Endothelial cell of umbilical vein (primary cell): ENCODE measurements at regions not wholly inside any gene's neighbourhood (a gene's known extent, or its start where the extent isn't known, plus 50 kb on each side); places are given as distances from the start of the nearest gene placed in this dataset.

Experiments
- BruUV-seq: library from RNA; stranded (reverse); fragments of 400-500 nt; replicated peaks from 2 replicates; lab custom pipeline; 2021; lab: Mats Ljungman, UMichigan
- CTCF ChIA-PET: fragments of 300-600, 350-600 bp; sonication (Branson Sonifier 250); formaldehyde crosslinking; loops from one replicate; lab custom pipeline; 2021; ENCODE audit warnings: antibody characterized with exemption, inconsistent platforms; lab: Charles Lee
- POLR2A ChIA-PET: fragments of 300-600, 350-600 bp; sonication (Branson Sonifier 250); formaldehyde crosslinking; loops from one replicate; lab custom pipeline; 2021; ENCODE audit warnings: antibody characterized with exemption, inconsistent platforms; lab: Charles Lee
- DNase-seq: peaks from one replicate; pipeline ENCODE4 v3.0.0-alpha.2; 2011; ENCODE audit warnings: low read depth, low spot score
- FAIRE-seq: peaks from 2 replicates; lab custom pipeline; 2011; peaks lifted over from hg19 to GRCh38; lab: Jason Lieb, UNC
- H2AFZ ChIP-seq: 2 replicates; pipeline ENCODE4 v1.6.0; 2012; ENCODE audit warnings: low read depth, low read length, control low read depth, inconsistent platforms
- H3K27ac ChIP-seq: 2 replicates; pipeline ENCODE4 v1.5.1; 2011; ENCODE audit warnings: low read depth, mild to moderate bottlenecking, control low read depth, low read length, moderate library complexity; ENCODE audit not compliant: insufficient read depth
- H3K27me3 ChIP-seq, 2 experiments: 2 replicates each; pipeline versions ENCODE4 v1.6.0 to v1.6.1; 2011; ENCODE audit warnings: low read length in 2 of 2, mixed read lengths in 1 of 2; ENCODE audit not compliant: control insufficient read depth in 2 of 2, insufficient read depth in 2 of 2
- H3K36me3 ChIP-seq, 2 experiments: 2 replicates in 1 of 2; 3 replicates in 1 of 2; pipeline ENCODE4 v1.5.1; 2011; ENCODE audit warnings: low read length in 2 of 2, mild to moderate bottlenecking in 1 of 2, moderate library complexity in 1 of 2; ENCODE audit not compliant: control insufficient read depth in 2 of 2, insufficient read depth in 2 of 2; ENCODE audit errors: extremely low read depth in 1 of 2
- H3K4me1 ChIP-seq: 3 replicates; pipeline ENCODE4 v1.5.1; 2011; ENCODE audit warnings: mild to moderate bottlenecking, low read length; ENCODE audit not compliant: control insufficient read depth, insufficient read depth; ENCODE audit errors: extremely low read depth
- H3K4me2 ChIP-seq: 2 replicates; pipeline ENCODE4 v1.6.1; 2011; ENCODE audit warnings: low read length, control low read depth, mixed read lengths; ENCODE audit not compliant: insufficient read depth
- H3K4me3 ChIP-seq, 3 experiments: fragments of 200-600 bp in 1 of 3; sonication (generic), shearing (Covaris generic) in 1 of 3; replicated peaks in 1 of 3; 2 replicates each; pipeline ENCODE4 v1.5.1; 2011 to 2016; ENCODE audit warnings: control low read depth in 3 of 3, low read length in 3 of 3, mild to moderate bottlenecking in 2 of 3, inconsistent platforms in 1 of 3, low read depth in 1 of 3, moderate library complexity in 1 of 3; ENCODE audit not compliant: insufficient read depth in 1 of 3
- H3K79me2 ChIP-seq: 2 replicates; pipeline ENCODE4 v1.6.0; 2012; ENCODE audit warnings: low read length, inconsistent platforms; ENCODE audit not compliant: control insufficient read depth, insufficient read depth
- H3K9ac ChIP-seq: replicated peaks from 2 replicates; pipeline ENCODE3; 2011; ENCODE audit warnings: low read length, control low read depth; ENCODE audit not compliant: insufficient read depth; ENCODE audit errors: extremely low read depth
- H3K9me1 ChIP-seq: replicated peaks from 3 replicates; pipeline ENCODE4 v1.6.0; 2011; ENCODE audit warnings: mild to moderate bottlenecking, low read length; ENCODE audit not compliant: control insufficient read depth, insufficient read depth; ENCODE audit errors: extremely low read depth
- H3K9me3 ChIP-seq: replicated peaks from 2 replicates; pipeline ENCODE4 v1.5.1; 2012; ENCODE audit warnings: low read length, inconsistent platforms; ENCODE audit not compliant: control insufficient read depth, insufficient read depth
- H4K20me1 ChIP-seq: replicated peaks from 2 replicates; pipeline ENCODE3; 2011; ENCODE audit warnings: mild to moderate bottlenecking, low read length; ENCODE audit not compliant: control insufficient read depth, insufficient read depth; ENCODE audit errors: extremely low read depth
- GATA2 ChIP-seq: IDR thresholded peaks from 2 replicates; pipeline ENCODE4 v1.7.0; 2011; ENCODE audit warnings: low read depth, mild to moderate bottlenecking, moderate library complexity, mixed read lengths, low read length; ENCODE audit not compliant: insufficient read length, insufficient read depth
- JUN ChIP-seq: IDR thresholded peaks from 2 replicates; pipeline ENCODE4 v1.6.1; 2011; ENCODE audit warnings: borderline replicate concordance, low read depth; ENCODE audit not compliant: insufficient read length, insufficient read depth
- MYC ChIP-seq: IDR thresholded peaks from one replicate; pipeline ENCODE4 v1.6.1; 2011; ENCODE audit warnings: mild to moderate bottlenecking, low read depth, low read length
- POLR2AphosphoS5 ChIP-seq: IDR thresholded peaks from 2 replicates; pipeline ENCODE4 v1.6.1; 2012; ENCODE audit warnings: low read depth, mild to moderate bottlenecking, control low read depth, low read length, moderate library complexity; ENCODE audit not compliant: insufficient read depth
- dilution Hi-C: fragments of 300-500 bp; cut with MboI; formaldehyde crosslinking; loops from one replicate; pipeline ENCODE4 v1.15.0; 2019; ENCODE audit warnings: low sequenced_read_pairs; ENCODE audit not compliant: extremely low pct_ligation_motif_present
- intact Hi-C: fragments of 100-400 bp; cut with micrococcal nuclease; formaldehyde crosslinking; loops from one replicate; pipeline ENCODE4 v1.10.0; 2022
- TF ChIP-seq, protein P1 (sequence below): IDR thresholded peaks from 2 replicates; pipeline ENCODE4 v1.6.1; 2011; ENCODE audit not compliant: insufficient read depth, insufficient read length
- TF ChIP-seq, protein P2 (sequence below), 2 donors: IDR thresholded peaks; 1 replicate in 1 of 2; 2 replicates in 1 of 2; pipeline ENCODE4 v1.5.1; 2011; ENCODE audit warnings: low read length in 2 of 2, mild to moderate bottlenecking in 2 of 2, moderate library complexity in 2 of 2, control low read depth in 1 of 2, inconsistent platforms in 1 of 2, low read depth in 1 of 2; ENCODE audit not compliant: insufficient read depth in 1 of 2; ENCODE audit errors: extremely low read depth in 1 of 2

DNA sequence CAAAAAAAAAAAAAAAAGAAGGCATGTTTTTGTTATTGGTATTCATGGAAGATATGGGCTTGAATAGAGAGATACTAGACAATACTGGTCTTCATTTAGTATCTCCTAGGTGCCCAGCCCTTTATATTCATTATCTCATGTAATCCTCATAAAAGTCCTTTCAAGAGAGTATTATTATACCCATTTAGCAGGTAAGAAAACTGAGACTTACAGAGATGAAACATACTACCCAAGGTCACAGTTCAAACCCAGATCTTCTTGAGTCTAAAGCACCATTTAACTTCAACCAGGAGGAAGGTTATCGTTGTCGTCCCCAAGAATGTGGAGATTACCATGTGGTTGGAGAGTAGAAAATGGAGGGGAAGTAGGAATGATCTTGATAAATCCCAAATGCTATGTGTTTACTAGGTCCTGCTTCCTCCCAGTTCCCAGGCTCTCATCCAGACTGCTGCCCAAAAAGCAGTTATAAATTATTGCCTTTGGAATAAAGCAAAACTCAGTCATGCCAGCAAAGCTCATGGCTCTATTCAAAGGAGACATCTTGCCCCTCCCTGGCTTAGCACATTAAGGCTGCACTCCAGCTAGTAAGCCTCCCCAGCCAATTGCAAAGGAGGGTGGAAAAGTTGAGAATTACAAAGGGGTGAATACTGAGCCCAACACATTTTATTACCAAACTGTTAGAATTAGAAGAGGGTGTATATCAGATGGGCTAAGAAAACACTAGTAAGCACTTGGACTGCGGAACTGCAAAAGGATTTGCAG is 163.9 kb downstream of the PIK3R1 start:
- Histone ChIP-seq H3K27ac (no peak overlapping the region), H3K4me2 (no peak overlapping the region), H4K20me1 (no peaks in the 10 kb centered on the region), H2AFZ (no peak overlapping the region), H3K4me3 (no peak overlapping the region), H3K27me3 (peaks cover 7 to 10% of the 10 kb centered on the region in 2 experiments), H3K9me1 (no peaks in the 10 kb centered on the region), H3K9me3 (no peaks in the 10 kb centered on the region), H3K9ac (no peak overlapping the region), H3K4me1 (no peaks in the 10 kb centered on the region), H3K79me2 (no peaks in the 10 kb centered on the region), H3K36me3 (no peaks in the 10 kb centered on the region)
- ChIA-PET CTCF (interaction anchor here (1.2 kb wide), 1 partner anchor 82 kb away, joined by 3 read pairs; no protein-coding TSS in a partner anchor), POLR2A (interaction anchor here (0.6 kb wide), 1 partner anchor 846 kb away, joined by 3 read pairs; no protein-coding TSS in a partner anchor)
- no peak for FAIRE-seq
- dilution Hi-C loops, result no loop called here
- TF ChIP-seq, protein P1, sequence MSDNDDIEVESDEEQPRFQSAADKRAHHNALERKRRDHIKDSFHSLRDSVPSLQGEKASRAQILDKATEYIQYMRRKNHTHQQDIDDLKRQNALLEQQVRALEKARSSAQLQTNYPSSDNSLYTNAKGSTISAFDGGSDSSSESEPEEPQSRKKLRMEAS, result no peak
- no peak for TF ChIP-seq MYC
- intact Hi-C loops, result no loop called here
- no TSS peak for BruUV-seq
- no peak for DNase-seq

DNA sequence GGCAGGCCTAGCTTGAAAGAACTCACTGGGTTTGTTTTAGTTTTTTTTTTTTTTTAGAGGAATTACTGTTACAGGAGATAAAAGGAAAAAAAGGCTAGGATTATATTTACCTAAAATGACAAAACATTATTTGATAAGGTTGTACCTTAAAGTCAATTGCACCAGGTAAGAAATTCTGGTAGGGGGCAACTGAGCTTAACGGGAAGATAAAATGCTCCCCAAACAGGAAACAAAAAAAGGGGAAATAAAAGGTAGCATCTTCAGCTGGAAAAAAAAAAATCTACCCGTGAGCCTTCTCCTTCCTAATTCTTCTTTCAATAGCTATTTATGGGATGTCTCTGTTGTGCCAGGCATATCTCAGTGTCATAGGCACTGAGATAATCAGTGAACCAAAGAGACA is 164.5 kb downstream of the PIK3R1 start:
- no peaks in the 10 kb centered on the region for H3K36me3 ChIP-seq
- H3K9ac ChIP-seq, result no peak overlapping the region
- H3K27ac ChIP-seq, result no peak overlapping the region
- no peaks in the 10 kb centered on the region for H3K79me2 ChIP-seq
- H3K4me2 ChIP-seq, result no peak overlapping the region
- dilution Hi-C loops, result no loop called here
- no peak overlapping the region for H2AFZ ChIP-seq
- POLR2A ChIA-PET, result interaction anchor here (0.6 kb wide), 1 partner anchor 847 kb away, joined by 3 read pairs; no protein-coding TSS in a partner anchor
- intact Hi-C loops, result no loop called here
- no peak overlapping the region for H3K4me3 ChIP-seq
- H3K4me1 ChIP-seq, result no peaks in the 10 kb centered on the region
- H4K20me1 ChIP-seq, result no peaks in the 10 kb centered on the region
- DNase-seq (no peak), FAIRE-seq (no peak)
- peaks cover 3 to 10% of the 10 kb centered on the region in 2 experiments for H3K27me3 ChIP-seq
- no peaks in the 10 kb centered on the region for H3K9me3 ChIP-seq
- CTCF ChIA-PET, result interaction anchor here (0.7 to 1.2 kb wide), 2 partner anchors 81 to 82 kb away, joined by 3 read pairs; no protein-coding TSS in a partner anchor
- TF ChIP-seq, protein P1, result no peak
- TF ChIP-seq, protein P2, sequence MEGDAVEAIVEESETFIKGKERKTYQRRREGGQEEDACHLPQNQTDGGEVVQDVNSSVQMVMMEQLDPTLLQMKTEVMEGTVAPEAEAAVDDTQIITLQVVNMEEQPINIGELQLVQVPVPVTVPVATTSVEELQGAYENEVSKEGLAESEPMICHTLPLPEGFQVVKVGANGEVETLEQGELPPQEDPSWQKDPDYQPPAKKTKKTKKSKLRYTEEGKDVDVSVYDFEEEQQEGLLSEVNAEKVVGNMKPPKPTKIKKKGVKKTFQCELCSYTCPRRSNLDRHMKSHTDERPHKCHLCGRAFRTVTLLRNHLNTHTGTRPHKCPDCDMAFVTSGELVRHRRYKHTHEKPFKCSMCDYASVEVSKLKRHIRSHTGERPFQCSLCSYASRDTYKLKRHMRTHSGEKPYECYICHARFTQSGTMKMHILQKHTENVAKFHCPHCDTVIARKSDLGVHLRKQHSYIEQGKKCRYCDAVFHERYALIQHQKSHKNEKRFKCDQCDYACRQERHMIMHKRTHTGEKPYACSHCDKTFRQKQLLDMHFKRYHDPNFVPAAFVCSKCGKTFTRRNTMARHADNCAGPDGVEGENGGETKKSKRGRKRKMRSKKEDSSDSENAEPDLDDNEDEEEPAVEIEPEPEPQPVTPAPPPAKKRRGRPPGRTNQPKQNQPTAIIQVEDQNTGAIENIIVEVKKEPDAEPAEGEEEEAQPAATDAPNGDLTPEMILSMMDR (IDR thresholded peaks at IDR 0.05; ENCODE audit: extremely low read depth in 1 of 2, insufficient read depth in 1 of 2, low read depth in 1 of 2, low read length in 2 of 2), result no peak
- TF ChIP-seq JUN, result no peak
- no peak for TF ChIP-seq GATA2
- TF ChIP-seq POLR2AphosphoS5, result no peak
- BruUV-seq, result no TSS peak
- H3K9me1 ChIP-seq, result no peaks in the 10 kb centered on the region
